ENCODE measurements at regions not wholly inside any gene's neighbourhood (a gene's known extent, or its start where the extent isn't known, plus 50 kb on each side); places are given as distances from the start of the nearest gene placed in this dataset.

DNA sequence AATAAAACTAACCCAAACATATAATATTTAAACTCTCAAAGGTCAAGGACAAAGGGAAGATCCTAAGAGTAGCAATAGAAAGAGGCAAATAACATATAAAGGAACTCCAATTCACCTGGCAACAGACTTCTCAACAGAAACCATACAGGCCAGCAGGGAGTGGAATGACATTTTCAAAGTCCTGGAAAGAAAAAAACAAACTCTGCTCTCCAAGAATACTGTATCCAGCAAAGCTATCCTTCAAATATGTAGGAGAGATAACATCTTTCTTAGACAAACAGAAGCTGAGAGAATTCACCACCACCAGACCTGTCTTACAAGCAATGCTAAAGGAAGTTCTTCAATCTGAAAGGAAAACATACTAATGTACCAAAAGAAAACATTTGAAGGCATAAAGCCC lies 51.5 kb upstream of the TMEM158 start:
- DNase-seq (ENCODE audit: extremely low spot score): no peak
- ChIA-PET POLR2A (no interaction called here), CTCF (no interaction called here)
- TF ChIP-seq, protein P1, sequence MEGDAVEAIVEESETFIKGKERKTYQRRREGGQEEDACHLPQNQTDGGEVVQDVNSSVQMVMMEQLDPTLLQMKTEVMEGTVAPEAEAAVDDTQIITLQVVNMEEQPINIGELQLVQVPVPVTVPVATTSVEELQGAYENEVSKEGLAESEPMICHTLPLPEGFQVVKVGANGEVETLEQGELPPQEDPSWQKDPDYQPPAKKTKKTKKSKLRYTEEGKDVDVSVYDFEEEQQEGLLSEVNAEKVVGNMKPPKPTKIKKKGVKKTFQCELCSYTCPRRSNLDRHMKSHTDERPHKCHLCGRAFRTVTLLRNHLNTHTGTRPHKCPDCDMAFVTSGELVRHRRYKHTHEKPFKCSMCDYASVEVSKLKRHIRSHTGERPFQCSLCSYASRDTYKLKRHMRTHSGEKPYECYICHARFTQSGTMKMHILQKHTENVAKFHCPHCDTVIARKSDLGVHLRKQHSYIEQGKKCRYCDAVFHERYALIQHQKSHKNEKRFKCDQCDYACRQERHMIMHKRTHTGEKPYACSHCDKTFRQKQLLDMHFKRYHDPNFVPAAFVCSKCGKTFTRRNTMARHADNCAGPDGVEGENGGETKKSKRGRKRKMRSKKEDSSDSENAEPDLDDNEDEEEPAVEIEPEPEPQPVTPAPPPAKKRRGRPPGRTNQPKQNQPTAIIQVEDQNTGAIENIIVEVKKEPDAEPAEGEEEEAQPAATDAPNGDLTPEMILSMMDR (IDR thresholded peaks at IDR 0.05; ENCODE audit: control extremely low read depth, extremely low read depth, low read depth, missing control alignments): no peak

DNA sequence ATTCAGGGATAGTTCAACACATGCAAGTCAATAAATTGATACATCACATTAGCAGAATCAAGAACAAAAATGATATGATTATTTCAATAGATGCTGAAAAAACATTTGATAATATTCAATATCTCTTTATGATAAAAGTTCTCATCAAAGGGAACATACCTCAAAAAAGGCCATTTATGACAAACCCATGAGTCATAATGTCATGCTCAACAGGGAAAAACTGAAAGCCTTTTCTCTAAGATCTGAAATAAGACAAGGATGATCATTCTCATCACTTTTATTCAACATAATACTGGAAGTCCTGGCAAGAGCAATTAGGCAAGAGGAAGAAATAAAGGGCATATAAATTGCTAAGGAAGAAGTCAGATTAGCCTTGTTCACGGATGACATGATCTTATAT lies 54.1 kb upstream of the TMEM158 start:
- POLR2A ChIA-PET: no interaction called here
- TF ChIP-seq, protein P1 (IDR thresholded peaks at IDR 0.05; ENCODE audit: control extremely low read depth, extremely low read depth, low read depth, missing control alignments): no peak
- no peak for DNase-seq (ENCODE audit: extremely low spot score)
- CTCF ChIA-PET: no interaction called here

DNA sequence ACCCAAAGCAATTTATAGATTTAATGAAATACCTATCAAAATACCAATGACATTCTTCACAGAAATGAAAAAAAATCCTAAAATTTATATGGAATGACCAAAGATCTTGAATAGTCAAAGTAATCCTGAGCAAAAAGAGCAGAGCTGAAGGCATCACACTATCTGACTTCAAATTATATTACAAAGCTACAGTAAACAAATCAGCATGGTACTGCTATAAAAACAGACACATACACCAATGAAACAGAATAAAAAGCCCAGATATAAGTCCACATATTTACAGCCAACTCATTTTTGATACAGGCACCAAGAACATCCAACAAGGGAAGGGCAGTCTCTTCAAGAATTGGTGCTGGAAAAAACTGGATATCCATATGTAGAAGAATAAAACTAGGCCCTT lies 54.9 kb upstream of the TMEM158 start:
- no peak for DNase-seq (ENCODE audit: extremely low spot score)
- TF ChIP-seq, protein P1 (IDR thresholded peaks at IDR 0.05; ENCODE audit: control extremely low read depth, extremely low read depth, low read depth, missing control alignments): no peak
- CTCF ChIA-PET: no interaction called here
- POLR2A ChIA-PET: no interaction called here

DNA sequence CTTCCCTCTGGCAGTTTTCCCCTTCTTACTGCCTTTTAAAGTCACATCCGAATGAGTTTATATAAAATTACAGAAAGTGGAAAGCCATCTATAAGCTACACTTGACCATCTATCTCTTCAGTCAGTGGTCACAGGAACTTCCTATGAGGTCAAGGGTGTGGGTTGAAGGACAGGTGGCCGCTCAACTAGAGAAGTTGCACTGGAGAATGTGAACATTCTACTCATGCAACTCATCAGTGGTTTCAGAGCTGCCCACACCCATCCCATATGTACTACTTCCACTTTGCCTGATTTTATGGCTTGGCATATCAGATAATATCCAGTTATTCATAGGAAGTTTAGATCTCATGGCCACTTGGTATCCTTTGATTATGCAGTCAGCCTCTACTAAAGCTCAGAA lies 57.4 kb upstream of the TMEM158 start:
- ChIA-PET POLR2A (no interaction called here), CTCF (interaction anchor here (0.9 kb wide), 1 partner anchor 243 kb away, joined by 3 read pairs; no protein-coding TSS in a partner anchor)
- DNase-seq (ENCODE audit: extremely low spot score): no peak
- TF ChIP-seq, protein P1 (IDR thresholded peaks at IDR 0.05; ENCODE audit: control extremely low read depth, extremely low read depth, low read depth, missing control alignments): no peak

DNA sequence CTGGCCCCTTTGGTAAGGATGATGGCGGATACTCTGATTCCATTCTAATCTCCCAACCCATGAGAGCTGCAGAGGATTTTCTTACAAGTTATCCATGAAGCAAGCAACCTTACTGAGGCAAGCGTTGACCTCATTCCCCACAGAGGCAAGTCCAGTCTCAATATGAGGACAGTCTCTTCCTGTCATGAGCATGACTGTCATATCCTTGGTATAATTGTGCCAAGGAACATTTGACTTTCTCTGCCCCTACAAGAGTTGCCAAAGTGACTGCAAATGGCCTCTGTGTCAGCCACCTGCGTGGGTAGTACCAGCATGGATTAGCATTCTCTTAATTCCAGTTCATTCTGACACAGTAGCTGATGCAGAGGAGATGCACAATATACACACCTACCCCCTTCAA lies 71.2 kb upstream of the TMEM158 start:
- DNase-seq (ENCODE audit: extremely low spot score): no peak
- TF ChIP-seq, protein P1 (IDR thresholded peaks at IDR 0.05; ENCODE audit: control extremely low read depth, extremely low read depth, low read depth, missing control alignments): no peak
- POLR2A ChIA-PET: no interaction called here
- CTCF ChIA-PET: no interaction called here

DNA sequence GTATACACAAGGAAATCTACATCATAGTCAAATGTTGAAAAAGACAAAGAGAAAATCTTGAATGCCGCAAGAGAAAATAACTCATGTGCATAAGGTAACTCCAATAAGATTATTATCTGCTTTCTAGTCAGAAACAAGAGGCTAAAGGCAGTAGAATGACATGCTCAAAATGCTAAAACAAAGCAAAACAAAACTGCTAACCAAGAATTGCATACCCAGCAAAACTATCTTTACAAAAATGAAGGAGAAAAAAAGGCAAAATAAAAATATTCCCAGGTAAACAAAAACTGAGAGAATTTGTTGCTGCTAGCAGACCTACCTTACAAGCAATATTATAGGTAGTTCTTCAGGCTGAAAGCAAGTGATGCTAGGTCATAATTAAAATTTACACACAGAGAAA lies 76.4 kb upstream of the TMEM158 start:
- TF ChIP-seq, protein P1 (IDR thresholded peaks at IDR 0.05; ENCODE audit: control extremely low read depth, extremely low read depth, low read depth, missing control alignments): no peak
- DNase-seq (ENCODE audit: extremely low spot score): no peak
- ChIA-PET CTCF (interaction anchor here (0.9 kb wide), 1 partner anchor 8 kb away, joined by 4 read pairs; no protein-coding TSS in a partner anchor), POLR2A (no interaction called here)
